Endothelial cell of umbilical vein (primary cell): ENCODE measurements at regions not wholly inside any gene's neighbourhood (a gene's known extent, or its start where the extent isn't known, plus 50 kb on each side); places are given as distances from the start of the nearest gene placed in this dataset.

ENCODE experiments used
- CTCF ChIP-seq, 2 donors: IDR thresholded peaks; 1 replicate in 1 of 2; 2 replicates in 1 of 2; pipeline ENCODE4 v1.5.1; 2011; ENCODE audit warnings: low read length in 2 of 2, mild to moderate bottlenecking in 2 of 2, moderate library complexity in 2 of 2, control low read depth in 1 of 2, inconsistent platforms in 1 of 2, low read depth in 1 of 2; ENCODE audit not compliant: insufficient read depth in 1 of 2; ENCODE audit errors: extremely low read depth in 1 of 2
- EZH2 ChIP-seq: IDR thresholded peaks from 2 replicates; pipeline ENCODE4 v1.6.1; 2012; ENCODE audit warnings: borderline replicate concordance, low read depth, mild to moderate bottlenecking, moderate library complexity, low read length, inconsistent platforms; ENCODE audit not compliant: severe bottlenecking
- GATA2 ChIP-seq: IDR thresholded peaks from 2 replicates; pipeline ENCODE4 v1.7.0; 2011; ENCODE audit warnings: low read depth, mild to moderate bottlenecking, moderate library complexity, mixed read lengths, low read length; ENCODE audit not compliant: insufficient read length, insufficient read depth
- MAX ChIP-seq: IDR thresholded peaks from 2 replicates; pipeline ENCODE4 v1.6.1; 2011; ENCODE audit not compliant: insufficient read depth, insufficient read length
- MYC ChIP-seq: IDR thresholded peaks from one replicate; pipeline ENCODE4 v1.6.1; 2011; ENCODE audit warnings: mild to moderate bottlenecking, low read depth, low read length
- POLR2A ChIP-seq: IDR thresholded peaks from 2 replicates; pipeline ENCODE4 v1.6.1; 2012; ENCODE audit warnings: low read depth, mild to moderate bottlenecking, control low read depth, low read length
- POLR2AphosphoS5 ChIP-seq: IDR thresholded peaks from 2 replicates; pipeline ENCODE4 v1.6.1; 2012; ENCODE audit warnings: low read depth, mild to moderate bottlenecking, control low read depth, low read length, moderate library complexity; ENCODE audit not compliant: insufficient read depth

GRCh38 chr1:182226618-182227017, 165.0 kb downstream of the GLUL start:
- no peak for TF ChIP-seq CTCF (IDR thresholded peaks at IDR 0.05; ENCODE audit: extremely low read depth in 1 of 2, insufficient read depth in 1 of 2, low read depth in 1 of 2, low read length in 2 of 2)
- TF ChIP-seq POLR2AphosphoS5: no peak
- no peak for TF ChIP-seq POLR2A
- no peak for TF ChIP-seq MAX
- no peak for TF ChIP-seq EZH2
- TF ChIP-seq GATA2: no peak
- no peak for TF ChIP-seq MYC
